HL-60/S4 treated with phorbol 12-myristate 13-acetate at 8.2 ng/mL for 4 days and 3 days (cell line): ENCODE measurements at regions not wholly inside any gene's neighbourhood (a gene's known extent, or its start where the extent isn't known, plus 50 kb on each side); places are given as distances from the start of the nearest gene placed in this dataset.

Source experiments
- in situ Hi-C: fragments of 300-500 bp; cut with MboI; formaldehyde crosslinking; loops from 2 replicates; pipeline ENCODE4 v1.15.0; 2022; ENCODE audit warnings: low sequenced_read_pairs

DNA sequence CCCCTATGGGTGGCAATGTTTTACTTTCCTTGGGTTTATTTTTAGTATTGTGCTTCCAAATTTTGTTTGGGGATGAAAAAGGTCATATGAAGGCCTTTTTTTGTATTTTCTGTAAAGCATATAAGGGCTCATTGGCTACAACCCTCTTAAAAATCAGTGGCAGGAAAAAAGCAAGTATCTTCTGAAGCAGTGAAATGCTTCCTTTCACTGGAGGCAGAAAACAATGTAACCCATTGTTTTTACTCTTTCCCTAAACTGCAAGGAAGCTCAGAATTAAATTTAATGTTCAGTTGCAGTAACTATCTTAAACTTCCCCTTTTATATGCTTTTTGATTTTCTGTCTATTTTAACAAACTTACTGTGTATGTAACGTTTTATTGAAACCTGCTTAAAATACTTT lies 148.7 kb upstream of the LYZL1 start:
- in situ Hi-C loops = no loop called here

DNA sequence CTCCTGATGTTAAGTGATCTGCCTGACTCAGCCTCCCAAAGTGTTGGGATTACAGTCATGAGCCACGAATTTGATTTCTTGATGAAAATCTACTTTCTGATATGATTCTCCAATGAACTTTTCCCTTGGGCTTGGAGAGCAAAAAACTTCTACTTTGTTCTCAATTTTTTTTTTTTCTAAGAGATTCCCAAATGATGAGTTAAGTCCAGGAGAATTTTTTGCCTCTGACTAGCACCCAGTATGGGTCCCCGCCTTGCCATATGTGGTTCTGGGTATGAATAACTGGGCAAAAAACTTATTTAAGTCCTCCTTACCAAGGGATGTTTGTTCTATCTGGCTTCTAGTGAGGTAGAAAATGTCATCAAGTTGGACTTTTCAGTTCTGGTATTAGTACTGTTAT lies 147.9 kb upstream of the LYZL1 start:
- in situ Hi-C loops = no loop called here

- in situ Hi-C loops = no loop called here
Measured at GRCh38 chr10:29141761-29142160, 147.1 kb upstream of the LYZL1 start.

DNA sequence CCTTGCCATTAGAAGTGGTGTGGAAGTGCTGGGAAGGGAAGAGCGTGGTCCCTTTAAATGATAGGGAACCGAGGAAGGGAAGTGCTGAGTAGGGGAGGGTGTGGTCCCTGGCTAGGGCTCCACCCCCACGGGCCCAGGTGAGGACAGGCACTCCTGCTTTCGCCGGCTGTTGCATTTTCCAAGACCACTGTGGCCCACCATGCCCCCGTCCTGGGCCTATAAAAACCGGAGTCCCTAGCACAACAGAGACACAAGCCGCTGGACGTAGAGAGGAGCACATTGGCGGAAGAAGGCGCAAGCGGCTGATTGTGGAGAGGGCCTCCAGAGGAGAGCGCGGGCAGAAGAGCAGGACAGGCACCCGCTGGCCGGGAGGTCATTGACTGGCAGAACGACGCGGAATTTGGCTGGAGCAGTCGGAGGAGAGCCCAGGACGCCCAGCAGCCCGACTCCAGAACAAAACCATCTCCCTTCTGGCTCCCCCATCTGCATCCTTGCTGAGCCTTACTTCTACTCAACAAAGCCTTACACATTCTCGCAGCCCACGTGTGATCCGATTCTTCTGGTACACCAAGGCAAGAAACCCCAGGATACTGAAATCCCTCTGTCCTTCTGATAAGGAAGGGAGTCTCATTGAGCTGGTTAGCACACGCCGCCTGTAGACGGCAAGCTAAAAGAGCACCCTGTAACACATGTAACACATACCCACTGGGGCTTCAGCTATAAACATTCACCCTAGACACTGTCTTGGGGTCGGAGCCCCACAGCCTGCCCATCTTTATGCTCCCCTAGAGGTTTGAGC lies 146.2 kb upstream of the LYZL1 start:
- in situ Hi-C loops = no loop called here

DNA sequence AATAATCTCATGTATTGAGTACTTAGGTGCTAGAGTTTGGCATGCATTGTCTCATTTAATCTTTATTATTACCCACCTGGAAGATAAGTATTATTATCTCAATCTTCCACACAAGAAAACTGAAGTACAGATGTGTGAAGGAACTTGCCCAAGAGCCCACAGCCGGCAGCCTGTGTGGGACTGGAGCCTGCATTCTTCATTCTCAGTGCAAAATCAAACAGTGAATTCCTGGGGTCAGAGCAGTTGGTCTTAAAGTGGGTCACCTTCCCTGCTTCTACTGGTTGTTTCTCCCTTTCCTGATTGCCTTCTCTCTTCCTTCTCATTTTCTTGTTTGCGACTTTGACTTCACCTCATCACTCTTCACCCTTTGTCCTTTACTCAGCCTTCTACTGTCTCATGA lies 144.7 kb upstream of the LYZL1 start:
- in situ Hi-C loops = no loop called here

DNA sequence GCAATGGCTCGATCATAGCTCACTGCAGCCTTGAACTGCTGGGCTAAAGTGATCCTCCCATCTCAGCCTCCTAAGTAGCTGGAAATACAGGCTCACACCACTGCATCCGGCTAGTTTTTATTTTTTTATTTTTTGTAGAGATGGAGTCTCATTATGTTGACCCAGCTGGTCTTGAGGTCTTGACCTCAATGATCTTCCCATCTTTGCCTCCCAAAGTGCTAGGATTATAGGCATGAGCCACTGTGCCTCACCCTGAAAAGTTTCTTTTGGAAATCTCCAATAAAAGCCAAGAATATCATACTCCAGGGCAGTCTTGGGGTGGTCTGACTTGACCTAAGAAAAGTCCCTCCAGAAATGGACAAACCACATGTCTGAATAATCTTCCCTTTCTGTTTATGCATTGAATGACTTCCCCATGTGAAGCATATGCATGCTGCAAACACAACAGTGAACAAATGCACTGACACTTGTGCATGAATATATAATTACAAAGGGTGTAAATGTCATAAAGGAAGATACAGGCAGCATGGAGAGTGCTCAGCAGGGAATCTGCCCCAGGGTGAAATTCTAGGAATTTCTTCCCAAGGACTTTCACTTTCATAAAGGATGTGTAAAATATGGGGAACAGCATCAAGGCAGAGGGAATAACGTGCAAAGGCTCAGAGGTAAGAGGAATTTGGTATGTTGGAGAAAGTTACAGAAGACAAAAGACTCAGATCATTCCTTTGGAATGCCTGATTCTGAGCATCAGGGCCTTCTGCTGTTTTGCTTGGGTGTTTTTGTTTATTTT lies 142.4 kb upstream of the LYZL1 start:
- in situ Hi-C loops = no loop called here

DNA sequence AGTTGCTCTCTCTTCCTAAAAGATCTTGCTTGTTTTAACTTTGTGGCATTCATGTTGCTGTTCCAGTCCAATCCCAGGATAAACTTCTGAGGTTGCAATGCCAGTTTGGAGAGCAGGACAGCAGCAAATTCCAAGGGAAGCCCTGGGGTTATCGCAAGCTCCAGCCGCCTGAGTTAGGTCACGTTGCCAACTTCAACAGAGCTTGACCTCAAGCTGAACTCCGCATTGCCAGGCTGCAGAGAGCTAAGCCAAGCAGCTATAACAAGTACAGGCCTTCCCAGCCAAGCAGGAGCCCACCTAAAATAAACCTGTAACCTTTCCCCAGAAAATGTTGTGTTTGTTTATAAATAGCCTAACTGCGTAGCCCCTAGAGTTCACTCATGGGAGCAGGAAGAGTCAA lies 138.9 kb upstream of the LYZL1 start:
- in situ Hi-C loops = no loop called here

DNA sequence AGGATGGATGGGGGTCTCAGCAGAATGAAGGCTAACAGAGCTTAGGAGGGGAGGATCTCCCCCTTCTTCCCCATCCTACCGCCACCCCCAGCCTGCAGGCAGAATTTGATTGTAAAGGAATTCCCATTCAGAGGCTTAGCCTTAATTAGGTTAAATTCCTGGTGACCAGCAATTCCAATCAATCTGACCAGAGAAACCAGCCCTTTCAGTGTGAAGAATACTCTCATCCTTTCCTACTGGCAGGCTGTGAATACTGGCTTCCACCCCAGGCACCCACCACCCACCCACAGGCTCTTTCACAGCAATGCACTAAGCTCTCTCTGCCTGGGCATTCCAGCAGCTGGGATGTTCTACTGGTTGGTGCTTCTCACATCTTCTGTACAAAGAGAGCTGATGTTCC lies 137.9 kb upstream of the LYZL1 start:
- in situ Hi-C loops = no loop called here

GRCh38 chr10:29157321-29157720 lies 131.5 kb upstream of the LYZL1 start:
- in situ Hi-C loops = no loop called here

DNA sequence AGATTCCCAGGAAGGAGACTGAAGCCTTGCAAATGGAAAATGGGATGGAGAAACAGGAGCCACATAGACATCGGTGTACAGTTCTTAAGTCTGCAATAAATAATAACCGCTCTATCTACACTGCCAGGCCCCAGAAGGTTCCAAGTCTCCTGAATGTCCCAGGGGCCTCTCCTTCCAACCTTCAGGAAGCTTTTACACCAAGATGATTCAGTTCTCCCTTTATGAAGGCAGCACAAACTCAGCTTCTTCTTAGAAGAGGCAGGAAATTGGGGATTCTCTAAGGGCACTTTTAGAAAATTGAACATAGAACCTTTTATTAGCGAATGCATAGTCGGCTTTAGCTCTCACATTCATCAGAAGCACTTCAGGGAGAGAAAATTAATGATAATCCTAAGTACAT lies 130.8 kb upstream of the LYZL1 start:
- in situ Hi-C loops = no loop called here

DNA sequence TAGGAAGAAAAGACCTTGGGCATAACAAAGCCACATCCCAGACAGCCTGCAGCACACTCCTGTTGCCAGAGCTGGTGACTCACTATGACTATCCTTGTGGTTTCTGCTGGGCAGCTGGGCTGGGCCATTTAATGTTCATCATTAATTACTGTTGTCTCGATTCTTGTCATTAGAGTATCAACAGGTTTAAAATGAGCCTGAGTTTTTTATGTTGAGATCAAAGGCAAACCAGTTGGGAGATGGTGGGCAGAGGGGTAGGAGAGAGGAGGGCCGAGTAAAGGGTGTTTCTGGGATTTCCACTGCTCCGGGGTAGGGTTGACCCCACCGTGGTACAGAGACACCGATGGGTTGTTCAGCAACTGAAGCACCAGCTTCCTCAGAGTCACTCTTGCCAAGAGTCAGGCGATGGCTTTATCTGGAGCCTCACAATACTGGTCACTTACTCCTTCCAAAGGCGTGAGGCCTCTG lies 128.7 kb upstream of the LYZL1 start:
- in situ Hi-C loops = no loop called here

GRCh38 chr10:29163746-29164145 lies 125.1 kb upstream of the LYZL1 start:
- in situ Hi-C loops = no loop called here

- in situ Hi-C loops = no loop called here
Measured at GRCh38 chr10:29166713-29167112, 122.2 kb upstream of the LYZL1 start.

DNA sequence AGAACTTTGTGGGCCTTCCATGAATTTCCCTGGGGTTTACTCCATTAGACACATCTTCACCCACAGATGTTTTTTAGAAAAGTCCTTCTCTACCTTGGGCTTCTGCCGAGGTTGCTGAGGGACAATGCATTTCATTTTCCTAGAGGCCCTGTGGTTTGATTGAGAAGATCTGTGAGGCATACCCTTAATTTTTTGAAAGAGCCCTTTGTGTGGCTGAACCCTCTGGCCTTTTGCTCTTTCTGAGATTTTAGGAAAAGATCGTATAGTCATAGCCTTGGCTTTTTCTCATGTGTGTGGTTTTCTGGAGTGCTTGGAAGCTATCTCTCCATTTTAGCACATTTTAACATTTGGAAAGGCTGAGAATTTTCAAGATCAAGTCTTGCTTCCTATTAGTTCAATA lies 119.8 kb upstream of the LYZL1 start:
- in situ Hi-C loops = no loop called here

DNA sequence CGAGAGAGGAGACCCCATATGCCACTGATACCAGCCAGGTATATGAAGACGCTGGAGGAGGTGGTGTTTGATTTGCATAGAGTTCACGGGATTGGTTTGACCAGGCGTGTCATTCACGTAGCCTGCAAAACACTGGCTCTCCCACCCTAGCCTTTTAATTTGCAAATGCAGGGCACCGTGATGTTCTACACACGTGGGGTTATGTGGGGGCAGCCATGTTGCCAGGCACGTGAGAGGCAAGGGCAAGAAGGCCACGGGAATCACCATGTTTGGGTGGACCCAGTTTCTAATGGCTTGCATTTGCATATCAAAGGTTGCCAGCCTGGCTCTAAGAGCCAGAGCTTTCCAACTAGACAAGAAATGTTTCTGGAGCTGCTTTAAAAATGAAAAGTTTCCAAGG lies 117.2 kb upstream of the LYZL1 start:
- in situ Hi-C loops = no loop called here

- in situ Hi-C loops = no loop called here
Measured at GRCh38 chr10:29174389-29174788, 114.5 kb upstream of the LYZL1 start.

GRCh38 chr10:29176845-29177832 lies 111.7 kb upstream of the LYZL1 start:
- in situ Hi-C loops = no loop called here

- in situ Hi-C loops = no loop called here
Measured at GRCh38 chr10:29181936-29182335, 106.9 kb upstream of the LYZL1 start.

GRCh38 chr10:29183301-29183945 lies 105.4 kb upstream of the LYZL1 start:
- in situ Hi-C loops = no loop called here

- in situ Hi-C loops = no loop called here
Measured at GRCh38 chr10:29184205-29185000, 104.5 kb upstream of the LYZL1 start.
